Fibroblast of lung (primary cell): ENCODE measurements at regions not wholly inside any gene's neighbourhood (a gene's known extent, or its start where the extent isn't known, plus 50 kb on each side); places are given as distances from the start of the nearest gene placed in this dataset.

Experiments
- DNase-seq, 2 donors: peaks; one replicate each; pipeline versions ENCODE4 v3.0.0 to v3.0.0-alpha.2; 2010; ENCODE audit warnings: low read depth in 2 of 2
- H2AFZ ChIP-seq: 2 replicates; pipeline ENCODE4 v1.5.1; 2012; ENCODE audit warnings: low read length, control low read depth, inconsistent platforms
- H3K27ac ChIP-seq: 2 replicates; pipeline ENCODE4 v1.5.1; 2011; ENCODE audit warnings: low read length, control low read depth; ENCODE audit not compliant: insufficient read depth
- H3K27me3 ChIP-seq: 2 replicates; pipeline ENCODE4 v1.5.1; 2011; ENCODE audit warnings: mild to moderate bottlenecking, low read length; ENCODE audit not compliant: control insufficient read depth, insufficient read depth
- H3K36me3 ChIP-seq: 2 replicates; pipeline ENCODE4 v1.5.1; 2011; ENCODE audit warnings: low read length; ENCODE audit not compliant: control insufficient read depth, insufficient read depth
- H3K4me1 ChIP-seq: 2 replicates; pipeline ENCODE4 v1.5.1; 2011; ENCODE audit warnings: low read length; ENCODE audit not compliant: control insufficient read depth, insufficient read depth; ENCODE audit errors: extremely low read depth
- H3K4me2 ChIP-seq: 2 replicates; pipeline ENCODE4 v1.5.1; 2011; ENCODE audit warnings: low read length, control low read depth; ENCODE audit not compliant: insufficient read depth; ENCODE audit errors: extremely low read depth
- H3K4me3 ChIP-seq, 4 experiments: fragments of 200-600 bp in 1 of 4; sonication (generic) in 1 of 4; replicated peaks in 1 of 4; 2 replicates each; pipeline ENCODE4 v1.5.1; 2011 to 2016; ENCODE audit warnings: low read length in 4 of 4, low read depth in 3 of 4, mild to moderate bottlenecking in 3 of 4, control low read depth in 2 of 4, inconsistent platforms in 1 of 4, mixed read lengths in 1 of 4; ENCODE audit not compliant: insufficient read depth in 1 of 4; ENCODE audit errors: control extremely low read depth in 1 of 4
- H3K79me2 ChIP-seq: 2 replicates; pipeline ENCODE4 v1.5.1; 2012; ENCODE audit warnings: mild to moderate bottlenecking, low read length, inconsistent platforms; ENCODE audit not compliant: control insufficient read depth, insufficient read depth
- H3K9ac ChIP-seq: 2 replicates; pipeline ENCODE4 v1.5.1; 2011; ENCODE audit warnings: mild to moderate bottlenecking, low read length, control low read depth; ENCODE audit not compliant: insufficient read depth
- H3K9me3 ChIP-seq: 2 replicates; pipeline ENCODE4 v1.5.1; 2012; ENCODE audit warnings: low read depth, low read length; ENCODE audit not compliant: control insufficient read depth, insufficient read depth
- H4K20me1 ChIP-seq: 2 replicates; pipeline ENCODE4 v1.5.1; 2011; ENCODE audit warnings: low read length; ENCODE audit not compliant: control insufficient read depth, insufficient read depth; ENCODE audit errors: extremely low read depth
- EZH2 ChIP-seq: IDR thresholded peaks from 2 replicates; pipeline ENCODE4 v1.5.1; 2012; ENCODE audit warnings: low read length, control low read depth, mild to moderate bottlenecking; ENCODE audit errors: missing control alignments
- TF ChIP-seq, protein P1 (sequence below), 2 donors: IDR thresholded peaks in 1 of 2; conservative IDR thresholded peaks in 1 of 2; 1 replicate in 1 of 2; 2 replicates in 1 of 2; pipeline ENCODE4 v1.5.1; 2011 to 2012; ENCODE audit warnings: low read length in 2 of 2, control low read depth in 1 of 2, inconsistent platforms in 1 of 2, low read depth in 1 of 2, mild to moderate bottlenecking in 1 of 2

DNA sequence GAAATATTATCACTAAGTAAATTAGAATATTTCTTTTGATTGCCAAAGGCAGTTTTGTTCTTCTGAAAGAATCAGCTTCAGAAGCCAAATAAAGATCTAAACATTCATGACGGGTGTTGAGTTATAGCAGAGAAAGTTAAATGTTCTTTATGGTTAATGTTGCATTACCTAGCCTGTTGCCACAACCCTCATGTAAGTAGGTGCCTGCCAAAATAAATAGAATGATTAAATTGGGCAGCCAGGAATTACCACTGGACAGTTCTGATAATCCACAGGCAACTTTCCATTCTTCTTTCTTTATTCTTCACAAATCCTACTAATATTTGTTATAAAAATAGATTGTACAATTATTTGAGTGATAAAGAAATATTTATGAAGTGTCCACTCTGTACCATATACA lies 217.9 kb upstream of the NRIP1 start:
- H4K20me1 ChIP-seq, result no peaks in the 10 kb centered on the region
- no peak overlapping the region for H2AFZ ChIP-seq

DNA sequence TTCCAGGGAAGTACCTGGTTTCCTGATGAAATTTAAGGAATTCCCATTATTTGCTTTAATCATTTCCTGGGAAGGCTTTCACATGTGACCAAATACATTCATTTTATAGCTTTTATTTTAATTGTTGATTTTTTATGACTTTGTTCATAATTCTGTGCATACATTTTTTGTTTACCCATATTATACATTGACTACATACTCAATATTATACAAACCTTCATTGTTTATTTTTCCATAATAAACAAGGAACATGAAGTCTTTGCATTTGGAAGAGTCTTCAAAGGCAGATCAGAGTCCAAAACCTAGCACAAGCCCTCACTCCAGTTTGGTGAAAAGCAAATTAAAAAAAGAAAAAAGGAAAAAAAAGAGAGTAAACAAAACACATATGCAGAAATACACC lies 218.3 kb upstream of the NRIP1 start:
- Histone ChIP-seq H3K79me2 (no peaks in the 10 kb centered on the region), H3K36me3 (no peaks in the 10 kb centered on the region), H3K4me3 (no peak overlapping the region), H2AFZ (no peak overlapping the region), H3K27me3 (no peaks in the 10 kb centered on the region), H3K9me3 (no peaks in the 10 kb centered on the region), H3K4me2 (no peak overlapping the region), H3K9ac (no peak overlapping the region), H3K4me1 (no peaks in the 10 kb centered on the region), H4K20me1 (no peaks in the 10 kb centered on the region), H3K27ac (no peak overlapping the region)
- no peak for DNase-seq
- TF ChIP-seq, protein P1, sequence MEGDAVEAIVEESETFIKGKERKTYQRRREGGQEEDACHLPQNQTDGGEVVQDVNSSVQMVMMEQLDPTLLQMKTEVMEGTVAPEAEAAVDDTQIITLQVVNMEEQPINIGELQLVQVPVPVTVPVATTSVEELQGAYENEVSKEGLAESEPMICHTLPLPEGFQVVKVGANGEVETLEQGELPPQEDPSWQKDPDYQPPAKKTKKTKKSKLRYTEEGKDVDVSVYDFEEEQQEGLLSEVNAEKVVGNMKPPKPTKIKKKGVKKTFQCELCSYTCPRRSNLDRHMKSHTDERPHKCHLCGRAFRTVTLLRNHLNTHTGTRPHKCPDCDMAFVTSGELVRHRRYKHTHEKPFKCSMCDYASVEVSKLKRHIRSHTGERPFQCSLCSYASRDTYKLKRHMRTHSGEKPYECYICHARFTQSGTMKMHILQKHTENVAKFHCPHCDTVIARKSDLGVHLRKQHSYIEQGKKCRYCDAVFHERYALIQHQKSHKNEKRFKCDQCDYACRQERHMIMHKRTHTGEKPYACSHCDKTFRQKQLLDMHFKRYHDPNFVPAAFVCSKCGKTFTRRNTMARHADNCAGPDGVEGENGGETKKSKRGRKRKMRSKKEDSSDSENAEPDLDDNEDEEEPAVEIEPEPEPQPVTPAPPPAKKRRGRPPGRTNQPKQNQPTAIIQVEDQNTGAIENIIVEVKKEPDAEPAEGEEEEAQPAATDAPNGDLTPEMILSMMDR (conservative IDR thresholded peaks at IDR 0.05 in 1 of 2, IDR thresholded peaks at IDR 0.05 in 1 of 2; ENCODE audit: low read depth in 1 of 2, low read length in 2 of 2), result no peak
- TF ChIP-seq EZH2, result no peak

More for the DNA sequence above, 217.9 kb upstream of the NRIP1 start:
- H3K27me3 ChIP-seq, result no peaks in the 10 kb centered on the region
- H3K4me2 ChIP-seq, result no peak overlapping the region
- H3K4me1 ChIP-seq, result no peaks in the 10 kb centered on the region
- H3K79me2 ChIP-seq, result no peaks in the 10 kb centered on the region
- TF ChIP-seq EZH2, result no peak
- peak in 1 of 2 donors; percentile 29 for DNase-seq
- H3K9me3 ChIP-seq, result no peaks in the 10 kb centered on the region
- H3K4me3 ChIP-seq, result no peak overlapping the region
- H3K27ac ChIP-seq, result no peak overlapping the region
- no peaks in the 10 kb centered on the region for H3K36me3 ChIP-seq
- no peak overlapping the region for H3K9ac ChIP-seq

DNA sequence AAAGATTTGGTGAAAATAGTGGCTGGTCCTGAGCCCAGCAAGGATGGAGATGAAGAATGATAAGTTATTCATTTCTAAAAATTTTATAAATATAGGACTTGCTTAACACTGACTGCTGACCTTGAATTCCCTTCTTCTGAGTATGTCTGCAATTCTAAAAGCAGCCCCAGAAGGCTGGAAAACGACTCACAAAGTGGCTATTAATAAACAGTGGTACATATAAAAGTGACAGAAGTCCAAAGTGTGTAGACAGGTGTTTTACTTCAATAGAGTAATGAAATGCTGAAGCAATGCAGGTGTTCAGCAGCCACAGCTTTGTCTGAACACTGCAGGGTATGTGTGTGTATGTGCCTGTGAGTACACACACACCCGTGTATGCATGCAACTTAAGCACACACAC lies 219.0 kb upstream of the NRIP1 start:
- Histone ChIP-seq H3K4me2 (no peak overlapping the region), H4K20me1 (no peaks in the 10 kb centered on the region), H3K9ac (no peak overlapping the region), H3K27me3 (no peaks in the 10 kb centered on the region), H3K79me2 (no peaks in the 10 kb centered on the region), H3K36me3 (no peaks in the 10 kb centered on the region), H3K4me3 (no peak overlapping the region), H3K4me1 (no peaks in the 10 kb centered on the region), H3K9me3 (no peaks in the 10 kb centered on the region), H2AFZ (no peak overlapping the region), H3K27ac (no peak overlapping the region)
- no peak for DNase-seq
- TF ChIP-seq, protein P1 (conservative IDR thresholded peaks at IDR 0.05 in 1 of 2, IDR thresholded peaks at IDR 0.05 in 1 of 2; ENCODE audit: low read depth in 1 of 2, low read length in 2 of 2), result no peak
- no peak for TF ChIP-seq EZH2
